ENCODE measurements at regions not wholly inside any gene's neighbourhood (a gene's known extent, or its start where the extent isn't known, plus 50 kb on each side); places are given as distances from the start of the nearest gene placed in this dataset.
"Not testable (repeated sequence)": the region's sequence is repeated elsewhere in the genome, so short reads cannot be mapped to it uniquely, and the experiment has no call there.

DNA sequence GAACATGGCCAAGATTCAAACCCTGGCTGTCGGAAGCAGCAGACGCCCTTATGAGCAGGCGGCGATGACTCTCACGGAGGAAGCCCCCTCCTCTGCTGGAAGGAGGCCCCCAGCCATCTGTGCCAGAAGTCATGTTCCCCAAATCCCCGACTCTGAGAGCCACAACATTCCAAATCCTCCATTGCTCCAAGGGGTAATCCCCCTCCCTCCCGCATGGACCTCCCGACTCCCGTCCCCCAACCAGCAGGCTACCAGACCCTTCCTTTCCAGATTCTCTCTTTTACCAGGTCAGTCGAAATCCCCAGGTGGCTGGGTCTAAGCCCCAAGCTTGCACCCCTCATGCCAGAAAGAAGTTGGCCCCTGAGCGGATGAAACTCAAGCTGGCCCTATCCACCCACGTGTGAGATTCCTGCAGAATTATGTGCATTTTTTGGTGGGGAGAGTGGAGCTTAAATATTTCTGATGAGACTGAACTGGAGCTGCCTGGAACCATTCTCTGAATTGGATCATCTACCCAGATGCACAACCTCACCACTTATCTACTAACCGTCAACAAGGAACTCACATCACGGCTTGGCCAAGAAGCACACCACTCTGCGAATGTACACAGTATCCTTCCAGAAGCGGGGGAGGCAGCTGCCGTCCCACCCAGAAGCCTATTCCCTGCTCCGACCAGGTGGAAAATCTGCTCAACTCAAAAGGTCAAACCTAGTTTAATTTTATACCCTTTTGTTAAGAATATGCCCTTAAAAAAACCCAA is 283.5 kb downstream of the C16orf95 start:
- no peak for DNase-seq (ENCODE audit: low spot score)

DNA sequence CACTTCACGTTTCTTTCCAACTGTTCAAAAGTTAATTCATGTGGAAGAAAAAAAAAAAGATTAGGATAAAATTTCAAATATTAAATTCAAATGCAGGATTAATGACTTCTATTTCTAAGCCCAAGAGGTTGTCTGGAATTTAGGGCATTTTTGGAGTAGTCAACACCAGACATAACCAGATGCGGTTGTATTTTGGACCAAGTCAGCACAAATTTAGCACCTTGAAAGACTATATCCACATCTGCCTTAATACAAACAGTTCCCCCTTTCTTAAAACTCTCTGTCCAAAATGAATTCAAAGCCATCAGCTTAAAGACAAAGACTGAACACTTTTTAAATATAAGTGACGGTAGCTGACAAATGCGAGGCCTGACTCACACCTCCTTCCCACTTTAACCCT is 282.9 kb downstream of the C16orf95 start:
- DNase-seq (ENCODE audit: low spot score) = no peak

DNA sequence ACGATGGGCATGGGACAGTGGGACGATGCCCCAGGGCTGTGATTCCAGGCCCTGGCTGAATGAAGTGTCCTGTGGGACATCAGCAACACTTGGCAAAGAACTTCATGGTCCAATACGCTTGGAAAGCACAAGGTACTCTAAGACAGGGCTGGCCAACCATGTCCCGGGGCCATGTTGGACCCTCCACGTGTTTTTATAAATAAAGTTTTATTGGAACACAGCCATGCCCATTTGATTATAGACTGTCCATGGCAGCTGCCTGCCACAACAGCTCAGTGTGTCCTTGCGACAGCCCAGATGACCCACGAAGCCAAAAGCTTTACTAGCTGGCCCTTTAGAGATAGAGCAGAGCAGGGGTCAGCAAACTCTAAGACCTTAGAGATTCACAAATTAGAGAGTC is 282.1 kb downstream of the C16orf95 start:
- DNase-seq (ENCODE audit: low spot score) = no peak

DNA sequence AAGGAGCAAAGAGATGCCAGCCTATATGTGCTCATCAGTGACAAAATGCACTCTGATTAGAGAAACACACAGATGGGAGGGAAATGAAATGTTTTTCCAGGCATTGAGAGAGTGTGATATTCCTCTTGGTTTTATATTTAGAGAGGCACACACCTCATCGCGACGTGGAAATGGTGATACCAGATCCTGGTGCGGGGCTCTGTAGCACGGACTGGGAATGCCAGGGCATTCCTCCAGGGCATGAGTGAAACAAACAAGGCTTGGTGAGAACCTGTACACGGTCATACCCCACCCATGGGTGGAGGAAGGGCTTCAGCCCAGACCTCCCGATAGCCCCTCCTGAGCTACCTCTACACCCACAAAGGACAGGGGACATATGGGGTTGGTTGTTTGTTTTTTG is 280.2 kb downstream of the C16orf95 start:
- DNase-seq (ENCODE audit: low spot score) = no peak

DNA sequence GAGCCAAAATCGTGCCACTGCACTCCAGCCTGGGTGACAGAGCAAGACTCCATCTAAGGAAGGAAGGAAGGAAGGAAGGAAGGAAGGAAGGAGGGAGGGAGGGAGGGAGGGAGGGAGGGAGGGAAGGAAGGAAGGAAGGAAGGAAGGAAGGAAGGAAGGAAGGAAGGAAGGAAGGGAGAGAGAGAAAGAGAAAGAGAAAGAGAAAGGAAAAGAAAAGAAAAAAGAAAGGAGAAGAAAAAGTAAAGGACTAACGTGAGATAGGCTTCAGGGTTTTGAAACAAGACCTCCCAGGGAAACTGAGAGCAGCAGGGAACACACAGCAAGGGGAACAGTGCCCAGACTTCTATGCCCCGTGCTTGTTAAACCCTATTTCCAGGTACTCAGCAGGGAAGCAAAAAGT is 278.7 kb downstream of the C16orf95 start:
- DNase-seq (ENCODE audit: low spot score) = not testable (repeated sequence)

DNA sequence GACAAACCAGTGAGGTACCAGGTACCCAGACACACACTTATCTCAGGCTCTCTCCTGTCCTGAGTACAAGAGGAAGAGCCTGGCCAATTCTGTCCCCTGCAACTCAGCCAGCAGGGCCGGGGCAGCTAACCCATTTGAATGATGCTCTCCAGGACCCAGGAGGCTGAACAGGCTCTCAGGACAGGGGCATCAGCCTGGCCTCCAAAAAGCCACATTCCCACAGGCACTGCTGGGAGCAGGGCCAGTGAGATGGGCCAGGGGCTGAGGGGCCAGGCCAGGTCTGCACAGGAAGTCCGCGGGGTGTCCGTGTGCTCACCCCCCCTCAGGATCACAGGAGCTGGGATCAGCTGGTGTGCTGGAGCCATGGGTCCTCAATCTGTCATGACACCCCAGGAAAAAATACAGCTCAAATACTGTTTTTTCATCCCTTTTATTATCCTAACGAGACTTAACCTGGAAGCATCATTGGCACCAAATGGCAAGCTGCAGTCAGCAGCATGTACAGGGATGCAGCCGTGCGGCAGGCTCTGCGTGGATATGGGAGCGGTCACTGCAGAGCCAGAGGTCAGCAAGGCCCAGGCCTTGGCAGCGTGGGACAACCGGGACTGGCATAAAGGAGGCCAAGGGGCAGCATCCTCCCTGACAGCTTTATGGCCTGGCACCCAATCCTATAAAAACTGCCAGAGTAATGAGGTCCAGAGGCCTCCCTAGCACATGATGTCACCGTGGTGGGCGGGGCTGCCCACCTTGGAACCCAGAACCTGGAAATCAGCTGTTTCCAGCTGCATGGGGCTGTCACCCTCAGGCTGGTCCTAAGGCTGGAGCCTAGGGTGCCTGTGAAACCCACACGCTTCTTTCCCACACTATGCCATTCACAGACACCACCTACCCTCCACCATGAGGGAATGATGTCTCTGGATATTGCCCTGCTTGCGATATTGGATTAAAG is 276.7 kb downstream of the C16orf95 start:
- no peak for DNase-seq (ENCODE audit: low spot score)

DNA sequence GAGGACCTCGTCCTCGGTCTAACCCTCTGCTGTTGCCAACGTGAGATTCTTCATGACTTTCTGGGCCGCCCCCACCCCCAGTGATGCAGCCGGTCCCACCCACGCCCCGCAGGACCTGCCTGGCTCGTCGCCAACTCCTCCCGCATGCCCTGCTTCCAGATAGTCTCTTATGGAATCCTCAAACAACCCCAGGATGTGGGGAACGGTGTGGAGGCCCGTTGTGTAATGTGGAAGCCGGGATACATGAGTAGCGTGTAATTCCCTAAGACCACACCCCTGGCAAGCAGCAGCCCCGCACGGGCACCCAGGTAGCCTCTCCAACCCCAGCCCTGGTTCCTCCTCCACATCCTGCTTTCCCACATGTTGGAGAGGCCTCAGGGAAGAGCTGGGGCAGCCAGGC is 275.9 kb downstream of the C16orf95 start:
- no peak for DNase-seq (ENCODE audit: low spot score)

DNA sequence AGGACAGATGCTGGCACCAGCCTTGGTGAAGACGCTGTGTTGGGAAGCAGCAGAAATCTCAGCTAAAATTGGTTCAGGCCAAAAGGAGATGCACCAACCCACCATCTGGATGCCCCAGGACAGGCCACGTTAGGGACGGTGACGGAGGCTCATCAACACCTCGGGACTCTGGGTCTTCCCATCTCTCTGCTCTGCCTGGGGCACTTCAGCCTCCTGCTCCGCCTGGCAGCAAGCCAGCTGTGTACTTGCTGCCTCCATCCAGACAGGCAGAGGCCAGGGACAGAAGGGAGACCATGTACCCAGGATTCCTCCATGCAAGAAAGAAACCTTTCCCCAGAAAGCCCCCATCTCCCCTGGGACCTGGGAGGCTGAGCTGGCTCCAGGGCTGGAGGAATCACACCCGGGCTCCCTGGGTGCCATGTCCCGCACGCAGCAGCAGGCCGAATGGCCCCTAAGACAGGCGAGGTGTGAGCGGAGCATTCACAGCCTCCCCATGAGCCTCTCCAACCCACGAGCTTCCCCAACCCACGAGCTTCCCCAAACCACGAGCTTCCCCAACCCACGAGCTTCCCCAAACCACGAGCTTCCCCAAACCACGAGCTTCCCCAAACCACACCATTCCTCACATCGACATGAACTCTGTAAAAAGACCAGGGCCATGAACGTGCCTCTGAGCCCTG is 274.5 kb downstream of the C16orf95 start:
- DNase-seq (ENCODE audit: low spot score) = no peak

DNA sequence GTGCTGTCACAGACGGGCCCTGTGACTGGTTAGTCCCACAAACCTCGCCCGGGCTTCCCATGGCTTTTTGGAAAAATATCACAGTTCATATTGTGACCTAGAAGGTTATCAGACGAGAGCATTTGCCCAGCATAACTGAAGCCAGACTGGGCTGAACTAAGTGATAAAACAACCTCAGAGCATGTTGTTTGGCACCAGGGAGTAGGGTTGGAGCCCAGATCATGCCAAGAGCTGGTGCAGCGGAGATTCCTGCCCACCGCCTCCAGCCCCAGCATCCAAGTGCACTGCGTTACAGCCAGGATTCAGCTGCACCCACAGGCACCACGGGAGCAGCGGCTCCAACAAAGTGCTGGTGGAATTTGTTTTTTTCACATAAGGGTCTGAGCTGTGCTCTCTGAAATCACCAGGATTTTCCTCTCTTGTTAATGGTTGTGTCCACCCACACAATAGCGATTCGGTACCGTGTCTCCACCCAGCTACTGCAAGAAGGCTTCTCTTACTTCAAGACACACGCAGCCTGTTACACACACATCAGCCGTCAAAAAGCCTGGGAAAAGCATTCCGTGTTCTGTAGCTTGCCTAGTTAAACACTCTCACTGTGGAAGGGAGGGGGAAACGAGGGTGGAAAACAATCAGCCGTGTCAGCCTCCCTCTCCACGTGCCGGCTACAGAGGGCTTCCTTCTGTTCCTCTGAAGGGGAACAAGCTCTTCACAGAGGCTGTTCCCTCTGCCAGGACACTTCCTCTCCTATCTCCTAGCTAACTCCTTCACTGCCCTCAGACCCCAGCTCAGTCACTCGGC is 273.8 kb downstream of the C16orf95 start:
- no peak for DNase-seq (ENCODE audit: low spot score)

DNA sequence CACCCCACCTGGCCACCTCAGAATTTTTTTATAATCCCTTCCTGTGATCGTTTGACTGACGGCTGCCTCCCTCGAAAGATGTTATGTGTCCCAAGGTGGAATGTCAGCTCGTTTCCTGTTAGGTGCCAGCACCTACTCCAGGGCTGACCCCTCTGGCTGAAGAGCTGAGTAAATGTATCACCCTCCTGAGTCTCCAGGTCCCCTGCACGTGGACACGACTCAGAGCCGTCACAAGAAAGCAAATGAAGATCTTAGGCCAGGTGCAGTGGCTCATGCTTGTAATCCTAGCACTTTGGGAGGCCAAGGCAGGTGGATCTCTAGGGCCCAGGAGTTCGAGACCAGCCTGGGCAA is 273.2 kb downstream of the C16orf95 start:
- no peak for DNase-seq (ENCODE audit: low spot score)

DNA sequence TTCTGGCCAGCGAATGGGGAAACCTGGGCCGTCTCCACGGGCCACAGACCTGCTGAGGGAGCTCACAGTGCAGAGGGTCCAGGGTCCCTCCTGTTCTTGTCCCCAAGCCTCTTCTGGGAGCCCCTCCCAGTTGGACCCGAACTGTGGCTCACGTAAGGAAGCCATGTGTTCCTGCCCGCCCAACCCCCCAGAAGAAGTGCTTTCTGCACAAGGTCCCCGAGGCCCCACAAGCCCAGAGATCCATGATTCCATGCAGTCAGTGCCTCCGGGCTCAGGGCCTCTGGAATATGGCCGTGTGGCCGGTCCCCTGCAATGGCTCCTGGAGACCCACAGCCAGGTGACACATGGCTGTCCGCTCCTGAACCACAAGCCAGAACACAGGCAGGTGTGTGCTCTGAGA is 272.4 kb downstream of the C16orf95 start:
- no peak for DNase-seq (ENCODE audit: low spot score)

DNA sequence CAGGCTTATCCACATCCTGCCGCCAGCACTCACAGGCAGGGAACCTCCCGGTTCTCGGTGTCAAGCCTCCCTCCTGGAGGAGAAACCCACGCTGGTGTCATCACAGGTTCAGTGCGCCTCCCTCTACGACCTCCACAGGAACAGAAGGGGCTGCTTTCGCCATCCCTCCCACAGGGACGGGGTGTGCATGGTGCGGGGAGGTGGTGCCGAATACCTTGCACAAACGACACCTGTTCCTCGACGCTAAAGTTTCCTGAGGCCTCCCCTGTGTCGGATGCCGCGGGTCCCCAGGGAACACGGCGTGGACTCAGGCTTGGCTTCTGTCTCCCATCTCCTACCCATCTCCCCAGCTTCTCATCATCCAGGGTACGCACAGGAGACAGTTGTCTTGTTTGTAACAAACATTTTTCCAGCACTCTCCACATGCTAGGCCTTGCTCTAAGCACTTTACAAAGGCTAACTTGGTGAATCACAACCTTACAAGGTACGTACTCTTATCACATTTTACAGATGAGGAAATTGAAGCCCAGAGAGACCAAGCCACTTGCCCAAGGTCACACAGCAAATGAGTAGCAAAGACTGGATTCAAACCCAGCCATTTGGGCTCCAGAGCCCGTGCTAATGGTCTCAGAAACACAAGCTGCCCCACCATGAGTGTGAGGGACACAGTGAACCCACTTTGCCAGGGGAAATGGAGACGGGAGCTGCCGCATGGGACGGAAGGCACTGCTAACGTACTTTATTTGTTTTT is 271.6 kb downstream of the C16orf95 start:
- DNase-seq (ENCODE audit: low spot score) = no peak

DNA sequence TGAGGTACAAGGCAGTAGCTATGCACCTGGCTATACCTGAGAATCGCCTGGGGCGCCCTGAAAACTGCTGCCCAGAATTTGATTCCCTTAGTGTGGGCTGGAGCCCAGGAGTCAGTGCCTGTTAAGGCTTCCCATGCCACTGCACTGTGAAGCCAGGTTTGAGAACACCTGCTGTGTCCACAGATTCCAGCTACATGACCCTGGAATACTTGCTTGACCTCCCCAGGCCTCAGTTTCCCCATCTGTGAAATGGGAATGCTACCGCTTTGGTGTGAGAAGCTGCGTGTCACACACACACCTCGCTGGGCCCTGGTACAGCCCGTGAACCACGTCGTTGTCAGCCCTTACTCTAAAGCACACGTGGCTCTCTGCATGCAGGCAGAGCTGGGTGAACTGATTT is 271.0 kb downstream of the C16orf95 start:
- no peak for DNase-seq (ENCODE audit: low spot score)

DNA sequence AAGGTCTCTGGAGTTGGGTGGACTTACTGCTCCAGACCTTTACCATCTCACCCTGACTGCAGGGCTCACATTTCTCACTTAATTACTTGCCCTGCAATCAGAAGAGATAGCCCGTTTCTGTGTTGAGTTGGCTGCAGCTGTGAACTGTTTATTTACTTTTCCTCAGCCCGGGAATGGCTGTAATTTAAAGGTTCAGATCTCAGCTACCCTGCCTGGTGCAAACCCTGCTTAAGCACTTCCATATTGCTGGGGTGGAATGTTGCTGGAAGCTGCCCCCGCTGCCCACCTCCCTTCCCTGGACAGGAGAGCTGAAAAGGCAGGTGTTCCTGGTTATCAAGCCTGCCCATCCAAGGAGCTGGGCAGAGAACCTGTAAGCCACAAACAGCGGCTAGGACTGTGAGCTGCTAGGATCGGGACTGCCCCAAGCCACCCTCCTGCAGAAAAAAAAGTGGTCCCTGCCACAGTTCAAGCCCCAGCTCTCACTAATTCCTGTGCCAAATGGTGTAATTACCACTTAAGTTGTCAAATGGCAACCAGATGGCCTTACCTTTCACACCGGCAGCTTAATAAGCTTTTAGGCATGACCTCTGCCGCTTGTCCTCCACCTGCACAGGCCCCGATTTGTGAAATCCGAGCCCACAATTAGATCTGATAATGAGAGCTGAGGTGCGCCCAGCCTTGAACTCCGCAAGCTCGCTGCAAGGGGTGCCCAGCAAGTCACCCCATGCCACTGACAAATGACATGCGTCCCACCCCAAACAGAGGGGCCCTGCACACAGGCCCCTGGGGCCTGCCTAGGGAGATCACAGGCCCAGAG is 269.8 kb downstream of the C16orf95 start:
- no peak for DNase-seq (ENCODE audit: low spot score)

DNA sequence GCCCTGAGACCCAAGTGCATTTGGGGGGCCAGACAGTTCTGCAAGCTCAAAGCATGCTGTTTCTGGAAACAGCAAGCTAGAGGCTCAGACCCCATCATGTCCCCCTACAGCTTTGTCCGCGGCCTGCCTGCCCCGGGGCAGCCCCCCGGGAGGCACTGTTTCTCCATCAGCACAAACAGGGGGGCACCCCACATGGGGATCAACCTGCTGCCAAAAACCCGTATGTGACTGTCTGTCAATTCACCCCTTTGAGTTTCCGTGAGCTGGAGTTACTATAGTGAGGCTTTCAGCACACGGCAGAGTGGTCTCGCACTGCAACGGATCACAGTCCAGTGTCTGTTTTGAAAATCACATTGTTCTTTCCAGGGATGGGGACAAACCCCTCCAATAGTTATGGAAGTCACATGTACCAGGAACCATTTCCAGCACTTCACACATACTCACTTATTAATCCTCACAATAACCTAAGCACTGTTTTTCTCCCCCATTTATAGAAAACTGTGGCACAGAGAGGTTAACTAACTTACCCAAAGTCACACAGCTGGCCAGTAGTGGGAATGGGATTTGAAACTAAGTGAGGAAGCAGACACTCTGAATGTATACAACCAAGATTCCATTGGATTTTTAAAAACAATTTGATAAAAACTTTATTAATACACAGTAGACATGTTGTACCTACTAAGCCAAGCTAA is 269.0 kb downstream of the C16orf95 start:
- no peak for DNase-seq (ENCODE audit: low spot score)

DNA sequence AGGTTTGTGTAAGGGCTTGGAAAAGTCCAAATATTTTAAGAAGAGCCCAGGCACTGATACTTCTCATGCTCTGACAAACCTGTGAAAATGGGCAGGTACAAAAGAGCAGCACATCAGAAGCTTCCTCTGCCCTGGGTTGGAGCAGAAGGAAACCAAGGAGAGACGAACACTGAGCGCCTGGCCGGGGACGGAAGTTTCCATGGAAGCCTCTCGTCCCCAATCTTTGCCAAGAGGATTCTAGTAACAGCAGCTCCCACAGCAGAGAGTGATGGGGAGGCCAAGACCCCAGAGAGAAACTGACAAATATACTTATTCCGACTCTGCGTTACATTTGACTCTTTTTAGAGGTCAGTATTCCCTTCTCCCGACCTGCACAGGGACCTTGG is 268.5 kb downstream of the C16orf95 start:
- no peak for DNase-seq (ENCODE audit: low spot score)

DNA sequence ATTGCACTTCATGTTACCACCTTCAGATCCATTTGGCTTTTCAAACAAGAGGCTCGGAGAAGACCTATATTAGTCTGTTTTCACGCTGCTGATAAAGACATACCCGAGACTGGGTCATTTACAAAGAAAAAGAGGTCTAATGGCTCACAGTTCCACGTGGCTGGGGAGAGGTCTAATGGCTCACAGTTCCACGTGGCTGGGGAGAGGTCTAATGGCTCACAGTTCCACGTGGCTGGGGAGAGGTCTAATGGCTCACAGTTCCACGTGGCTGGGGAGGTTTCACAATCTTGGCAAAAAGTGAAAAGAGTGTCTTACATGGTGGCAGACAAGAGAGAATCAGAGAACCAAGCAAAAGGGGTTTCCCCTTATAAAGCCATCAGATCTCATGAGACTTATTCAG is 268.0 kb downstream of the C16orf95 start:
- not testable (repeated sequence) for DNase-seq (ENCODE audit: low spot score)

DNA sequence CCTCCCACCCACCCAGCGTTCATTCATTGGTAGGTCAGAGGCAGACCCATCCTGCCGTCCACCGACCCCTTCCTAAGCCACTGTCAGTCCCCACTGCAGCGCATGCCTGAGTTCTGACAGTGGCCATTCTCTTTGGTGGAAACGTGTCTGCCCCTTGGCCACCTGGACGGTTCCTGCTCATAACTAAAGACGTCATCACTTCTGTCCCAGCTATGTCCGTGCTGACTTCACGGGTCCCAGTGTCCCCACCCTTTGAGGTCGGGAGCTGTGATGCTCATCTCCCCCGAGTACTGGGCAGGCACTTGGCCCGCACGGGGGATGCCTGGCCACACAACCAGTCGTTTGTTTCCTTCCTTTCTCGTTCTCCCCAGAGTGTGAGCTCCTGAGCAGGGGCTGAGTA is 267.1 kb downstream of the C16orf95 start:
- DNase-seq (ENCODE audit: low spot score) = no peak

DNA sequence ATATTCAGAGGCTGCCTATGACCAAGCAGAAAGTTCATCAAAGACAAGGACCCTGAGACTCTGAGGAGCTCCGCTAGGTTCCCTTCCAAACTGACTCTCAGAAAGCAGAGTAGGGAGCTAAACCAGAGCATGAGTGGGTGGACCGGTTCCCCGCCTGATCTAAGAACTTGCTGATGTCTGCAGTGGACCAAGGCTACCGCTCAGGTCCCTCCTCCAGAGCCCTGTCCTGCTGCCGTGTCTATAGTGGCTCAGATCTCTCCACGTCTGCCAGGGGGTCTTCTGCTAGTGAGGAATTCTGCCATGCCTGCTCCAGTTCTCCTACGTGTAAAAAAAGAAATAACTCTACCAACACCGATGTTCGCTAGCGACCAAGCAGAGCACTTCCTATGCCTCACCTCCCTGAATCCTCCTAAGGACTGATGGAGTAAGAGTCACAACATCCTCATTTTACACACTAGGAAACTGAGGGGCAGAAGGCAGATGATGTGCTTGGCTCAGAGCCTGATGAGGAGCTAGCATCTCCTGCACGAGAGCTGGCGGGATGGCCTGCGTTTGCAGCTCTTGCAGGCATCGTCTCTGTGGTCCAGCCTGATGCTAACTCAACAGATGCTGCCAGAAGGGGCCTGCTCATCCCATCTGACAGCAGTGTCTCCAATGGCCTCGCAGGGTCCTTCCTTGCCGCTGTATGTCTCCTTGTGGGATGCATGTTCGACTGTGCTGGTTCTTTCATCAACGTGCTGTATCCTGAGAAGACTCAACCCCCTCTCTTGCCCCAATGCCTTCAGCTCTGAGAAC is 265.5 kb downstream of the C16orf95 start:
- no peak for DNase-seq (ENCODE audit: low spot score)

Data from RKO (cell line).